Suprapubic skin (tissue), 4 donors: ENCODE measurements at regions not wholly inside any gene's neighbourhood (a gene's known extent, or its start where the extent isn't known, plus 50 kb on each side); places are given as distances from the start of the nearest gene placed in this dataset.

ENCODE experiments used
- DNase-seq, 2 donors: peaks; one replicate each; pipeline ENCODE4 v3.0.0-alpha.2; 2019; ENCODE audit warnings: low spot score in 2 of 2
- H3K27ac ChIP-seq: fragments of 200-600 bp; sonication (generic); one replicate; pipeline ENCODE4 v1.5.1; 2019
- H3K27me3 ChIP-seq: fragments of 200-600 bp; sonication (generic); one replicate; pipeline ENCODE4 v1.5.1; 2019
- H3K36me3 ChIP-seq: fragments of 200-600 bp; sonication (generic); one replicate; pipeline ENCODE4 v1.5.1; 2019
- H3K4me1 ChIP-seq: fragments of 200-600 bp; sonication (generic); one replicate; pipeline ENCODE4 v1.5.1; 2019
- H3K4me3 ChIP-seq: fragments of 200-600 bp; sonication (generic); one replicate; pipeline ENCODE4 v1.5.1; 2019; ENCODE audit warnings: mild to moderate bottlenecking
- H3K9me3 ChIP-seq: fragments of 200-600 bp; sonication (generic); one replicate; pipeline ENCODE4 v1.5.1; 2019
- CTCF ChIP-seq, 2 donors: fragments of 200-600 bp in 1 of 2; fragments of 450-650 bp in 1 of 2; sonication (generic) in 1 of 2; IDR thresholded peaks; one replicate each; pipeline ENCODE4 v1.5.1; 2016 to 2019; ENCODE audit warnings: antibody characterized with exemption in 2 of 2, mild to moderate bottlenecking in 1 of 2, moderate library complexity in 1 of 2
- EP300 ChIP-seq: sonication (generic); formaldehyde crosslinking; IDR thresholded peaks from one replicate; pipeline ENCODE4 v1.6.1; 2017; ENCODE audit warnings: antibody characterized with exemption
- POLR2A ChIP-seq, 2 donors: fragments of 450-650 bp; IDR thresholded peaks; one replicate each; pipeline ENCODE4 v1.6.1; 2017; ENCODE audit warnings: antibody characterized with exemption in 2 of 2, mild to moderate bottlenecking in 2 of 2, moderate library complexity in 2 of 2
- POLR2AphosphoS5 ChIP-seq, 3 donors: sonication (generic); formaldehyde crosslinking; IDR thresholded peaks; one replicate each; pipeline ENCODE4 v1.6.1; 2017; ENCODE audit warnings: antibody characterized with exemption in 3 of 3
- WGBS: methylation state at CpG from one replicate; pipeline ENCODE4 v1.1.5; 2018; 5-methylcytosine and 5-hydroxymethylcytosine counted together

GRCh38 chr7:35366167-35367155 is 112.6 kb upstream of the TBX20 start:
- no peaks in the 10 kb centered on the region for H3K9me3 ChIP-seq
- DNase-seq = no peak
- no peaks in the 10 kb centered on the region for H3K4me1 ChIP-seq
- TF ChIP-seq POLR2A (IDR thresholded peaks at IDR 0.05) (no peak), POLR2AphosphoS5 (IDR thresholded peaks at IDR 0.05) (no peak), EP300 (no peak), CTCF (IDR thresholded peaks at IDR 0.05) (no peak)
- no peak overlapping the region for H3K27ac ChIP-seq
- no peaks in the 10 kb centered on the region for H3K36me3 ChIP-seq
- H3K27me3 ChIP-seq = no peaks in the 10 kb centered on the region
- H3K4me3 ChIP-seq = no peak overlapping the region
- WGBS = 69% methylated on average over 2 of the region's 6 CpGs

GRCh38 chr7:35365523-35365922 is 111.6 kb upstream of the TBX20 start:
- H3K9me3 ChIP-seq = no peaks in the 10 kb centered on the region
- 71% methylated on average over 1 of the region's 1 CpG for WGBS
- DNase-seq = no peak

GRCh38 chr7:35362341-35362740 is 108.4 kb upstream of the TBX20 start:
- H3K4me3 ChIP-seq = no peak overlapping the region
- no peaks in the 10 kb centered on the region for H3K4me1 ChIP-seq
- DNase-seq = no peak
- H3K27me3 ChIP-seq = no peaks in the 10 kb centered on the region
- H3K27ac ChIP-seq = no peak overlapping the region
- no peaks in the 10 kb centered on the region for H3K36me3 ChIP-seq
- WGBS = 89% methylated on average over 6 of the region's 6 CpGs
- H3K9me3 ChIP-seq = no peaks in the 10 kb centered on the region
- TF ChIP-seq CTCF (IDR thresholded peaks at IDR 0.05) = no peak
- TF ChIP-seq EP300 = no peak
- TF ChIP-seq POLR2A (IDR thresholded peaks at IDR 0.05) = no peak
- TF ChIP-seq POLR2AphosphoS5 (IDR thresholded peaks at IDR 0.05) = no peak

More at GRCh38 chr7:35365523-35365922, 111.6 kb upstream of the TBX20 start:
- H3K36me3 ChIP-seq = no peaks in the 10 kb centered on the region
- no peak overlapping the region for H3K27ac ChIP-seq
- H3K4me1 ChIP-seq = no peaks in the 10 kb centered on the region
- H3K27me3 ChIP-seq = no peaks in the 10 kb centered on the region
- TF ChIP-seq EP300 (no peak), CTCF (IDR thresholded peaks at IDR 0.05) (no peak), POLR2AphosphoS5 (IDR thresholded peaks at IDR 0.05) (no peak), POLR2A (IDR thresholded peaks at IDR 0.05) (no peak)
- H3K4me3 ChIP-seq = no peak overlapping the region

- no peaks in the 10 kb centered on the region for H3K27me3 ChIP-seq
- TF ChIP-seq POLR2AphosphoS5 (IDR thresholded peaks at IDR 0.05) (no peak), EP300 (no peak), POLR2A (IDR thresholded peaks at IDR 0.05) (no peak), CTCF (IDR thresholded peaks at IDR 0.05) (no peak)
- DNase-seq = no peak
- no peaks in the 10 kb centered on the region for H3K9me3 ChIP-seq
- no peak overlapping the region for H3K27ac ChIP-seq
- WGBS = 64% methylated on average over 1 of the region's 1 CpG
- no peaks in the 10 kb centered on the region for H3K4me1 ChIP-seq
- no peaks in the 10 kb centered on the region for H3K36me3 ChIP-seq
- no peak overlapping the region for H3K4me3 ChIP-seq
Observed at GRCh38 chr7:35359423-35359822, 105.5 kb upstream of the TBX20 start.

- Histone ChIP-seq H3K4me3 (no peak overlapping the region), H3K9me3 (no peaks in the 10 kb centered on the region), H3K4me1 (no peaks in the 10 kb centered on the region), H3K27ac (no peak overlapping the region), H3K36me3 (no peaks in the 10 kb centered on the region), H3K27me3 (no peaks in the 10 kb centered on the region)
- WGBS = 62% methylated on average over 4 of the region's 4 CpGs
- no peak for DNase-seq
- TF ChIP-seq POLR2AphosphoS5 (IDR thresholded peaks at IDR 0.05) = no peak
- TF ChIP-seq EP300 = no peak
- TF ChIP-seq POLR2A (IDR thresholded peaks at IDR 0.05) = no peak
- no peak for TF ChIP-seq CTCF (IDR thresholded peaks at IDR 0.05)
Observed at GRCh38 chr7:35356495-35356894, 102.6 kb upstream of the TBX20 start.
